Hepatocyte (in vitro differentiated cells): ENCODE measurements at regions not wholly inside any gene's neighbourhood (a gene's known extent, or its start where the extent isn't known, plus 50 kb on each side); places are given as distances from the start of the nearest gene placed in this dataset.

ENCODE experiments used
- DNase-seq: peaks from one replicate; pipeline ENCODE4 v3.0.0-alpha.2; 2016; ENCODE audit warnings: low spot score
- H2AFZ ChIP-seq: fragments of 200-600 bp; sonication (generic); 2 replicates; pipeline ENCODE4 v1.6.0; 2016; ENCODE audit warnings: antibody characterized with exemption, mild to moderate bottlenecking
- H3K27ac ChIP-seq: fragments of 200-600 bp; sonication (generic); 2 replicates; pipeline ENCODE4 v1.5.1; 2016; ENCODE audit warnings: mild to moderate bottlenecking
- H3K27me3 ChIP-seq: fragments of 200-600 bp; sonication (generic); 2 replicates; pipeline ENCODE4 v1.6.1; 2016
- H3K36me3 ChIP-seq: fragments of 200-600 bp; sonication (generic); replicated peaks from 2 replicates; pipeline ENCODE4 v1.5.1; 2016; ENCODE audit warnings: low read depth; ENCODE audit not compliant: insufficient read depth
- H3K4me1 ChIP-seq: fragments of 200-600 bp; sonication (generic); 2 replicates; pipeline ENCODE4 v1.5.1; 2016; ENCODE audit warnings: mild to moderate bottlenecking, moderate library complexity; ENCODE audit not compliant: insufficient read depth
- H3K4me2 ChIP-seq: fragments of 200-600 bp; sonication (generic); 2 replicates; pipeline ENCODE4 v1.6.0; 2016
- H3K4me3 ChIP-seq: fragments of 200-600 bp; sonication (generic); 2 replicates; pipeline ENCODE4 v1.5.1; 2016; ENCODE audit warnings: mild to moderate bottlenecking
- H3K79me2 ChIP-seq: fragments of 200-600 bp; sonication (generic); 2 replicates; pipeline ENCODE4 v1.6.0; 2017; ENCODE audit warnings: mild to moderate bottlenecking
- H3K9me2 ChIP-seq: fragments of 200-600 bp; sonication (generic); replicated peaks from 2 replicates; pipeline ENCODE4 v1.6.0; 2017; ENCODE audit warnings: mild to moderate bottlenecking; ENCODE audit not compliant: insufficient read depth
- H3K9me3 ChIP-seq: fragments of 200-600 bp; sonication (generic); 2 replicates; pipeline ENCODE4 v1.5.1; 2016; ENCODE audit warnings: low read depth, mild to moderate bottlenecking
- H4K20me1 ChIP-seq: fragments of 200-600 bp; sonication (generic); 2 replicates; pipeline ENCODE4 v1.6.0; 2016; ENCODE audit warnings: mild to moderate bottlenecking; ENCODE audit not compliant: insufficient read depth, poor library complexity, severe bottlenecking
- EZH2 ChIP-seq: fragments of 200-600 bp; sonication (generic); IDR thresholded peaks from 2 replicates; pipeline ENCODE4 v1.6.1; 2016; ENCODE audit warnings: antibody characterized with exemption, mild to moderate bottlenecking, borderline replicate concordance
- EZH2phosphoT487 ChIP-seq: fragments of 200-600 bp; sonication (generic); IDR thresholded peaks from one replicate; pipeline ENCODE4 v1.6.1; 2018; ENCODE audit warnings: antibody characterized with exemption, mild to moderate bottlenecking, low read depth, moderate library complexity; ENCODE audit not compliant: unreplicated experiment, severe bottlenecking
- WGBS: methylation state at CpG from one replicate; pipeline ENCODE4 v1.1.6; 2016; ENCODE audit warnings: low lambda C conversion rate; ENCODE audit errors: missing lambda C conversion rate; 5-methylcytosine and 5-hydroxymethylcytosine counted together
- TF ChIP-seq, protein P1 (sequence below): fragments of 200-600 bp; sonication (generic); IDR thresholded peaks from 2 replicates; pipeline ENCODE4 v1.5.1; 2016; ENCODE audit warnings: antibody characterized with exemption, mild to moderate bottlenecking; ENCODE audit not compliant: poor library complexity

DNA sequence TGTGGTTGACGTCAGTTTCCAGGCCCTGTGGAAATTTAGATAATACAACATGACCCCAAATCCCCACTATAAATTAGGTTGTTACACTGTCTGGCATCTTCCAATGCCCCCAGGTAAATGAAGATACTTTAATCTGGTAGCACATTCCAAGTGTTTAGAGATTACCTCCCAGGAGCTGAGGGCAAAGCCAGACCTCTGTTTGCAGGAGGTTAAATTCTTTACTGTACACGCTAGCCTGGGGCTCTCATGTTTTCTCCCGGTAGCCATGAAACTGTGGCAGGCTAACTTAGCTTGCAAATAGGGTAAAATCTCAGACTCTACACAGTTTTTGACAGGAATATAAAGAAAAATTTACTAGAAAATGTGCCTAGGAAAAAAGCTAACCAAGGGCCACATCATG lies 450.0 kb downstream of the PDGFC start:
- no peaks in the 10 kb centered on the region for H3K36me3 ChIP-seq
- no peaks in the 10 kb centered on the region for H3K4me1 ChIP-seq
- no peak overlapping the region for H3K4me2 ChIP-seq
- H4K20me1 ChIP-seq, result no peaks in the 10 kb centered on the region
- no peak overlapping the region for H3K27ac ChIP-seq
- no peaks in the 10 kb centered on the region for H3K9me2 ChIP-seq
- H3K79me2 ChIP-seq, result no peaks in the 10 kb centered on the region
- WGBS, result 67% methylated on average over 3 of the region's 3 CpGs
- DNase-seq, result no peak
- no peaks in the 10 kb centered on the region for H3K9me3 ChIP-seq
- H2AFZ ChIP-seq, result no peak overlapping the region
- no peaks in the 10 kb centered on the region for H3K27me3 ChIP-seq
- TF ChIP-seq, protein P1, sequence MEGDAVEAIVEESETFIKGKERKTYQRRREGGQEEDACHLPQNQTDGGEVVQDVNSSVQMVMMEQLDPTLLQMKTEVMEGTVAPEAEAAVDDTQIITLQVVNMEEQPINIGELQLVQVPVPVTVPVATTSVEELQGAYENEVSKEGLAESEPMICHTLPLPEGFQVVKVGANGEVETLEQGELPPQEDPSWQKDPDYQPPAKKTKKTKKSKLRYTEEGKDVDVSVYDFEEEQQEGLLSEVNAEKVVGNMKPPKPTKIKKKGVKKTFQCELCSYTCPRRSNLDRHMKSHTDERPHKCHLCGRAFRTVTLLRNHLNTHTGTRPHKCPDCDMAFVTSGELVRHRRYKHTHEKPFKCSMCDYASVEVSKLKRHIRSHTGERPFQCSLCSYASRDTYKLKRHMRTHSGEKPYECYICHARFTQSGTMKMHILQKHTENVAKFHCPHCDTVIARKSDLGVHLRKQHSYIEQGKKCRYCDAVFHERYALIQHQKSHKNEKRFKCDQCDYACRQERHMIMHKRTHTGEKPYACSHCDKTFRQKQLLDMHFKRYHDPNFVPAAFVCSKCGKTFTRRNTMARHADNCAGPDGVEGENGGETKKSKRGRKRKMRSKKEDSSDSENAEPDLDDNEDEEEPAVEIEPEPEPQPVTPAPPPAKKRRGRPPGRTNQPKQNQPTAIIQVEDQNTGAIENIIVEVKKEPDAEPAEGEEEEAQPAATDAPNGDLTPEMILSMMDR, result no peak
- H3K4me3 ChIP-seq, result no peak overlapping the region

DNA sequence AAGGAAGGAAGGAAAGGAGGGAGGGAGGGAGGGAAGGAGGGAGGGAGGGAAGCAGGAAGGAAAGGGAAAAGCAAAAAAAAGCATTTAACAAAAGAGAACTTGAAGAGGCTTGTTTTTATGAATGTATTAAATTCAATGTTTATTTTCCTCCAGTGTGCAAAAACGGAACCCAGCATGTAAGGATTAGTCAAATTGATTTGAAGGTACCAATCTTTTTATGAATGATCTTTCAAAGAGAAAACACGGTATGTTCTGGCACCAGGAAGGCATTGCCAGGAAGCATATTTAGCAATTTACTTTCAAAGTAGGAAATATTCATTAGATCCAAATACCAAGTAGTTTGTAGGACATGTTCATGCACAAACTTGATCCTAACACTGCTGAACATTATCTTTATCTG lies 453.6 kb downstream of the PDGFC start:
- no peak overlapping the region for H3K4me3 ChIP-seq
- H2AFZ ChIP-seq, result no peak overlapping the region
- H3K27me3 ChIP-seq, result no peaks in the 10 kb centered on the region
- no peak for DNase-seq
- WGBS, result 59% methylated on average over 2 of the region's 2 CpGs
- H3K4me2 ChIP-seq, result no peak overlapping the region
- no peaks in the 10 kb centered on the region for H3K4me1 ChIP-seq
- H3K79me2 ChIP-seq, result no peaks in the 10 kb centered on the region
- H4K20me1 ChIP-seq, result no peaks in the 10 kb centered on the region
- TF ChIP-seq EZH2 (no peak), EZH2phosphoT487 (no peak)
- TF ChIP-seq, protein P1, result no peak
- H3K27ac ChIP-seq, result no peak overlapping the region
- H3K9me2 ChIP-seq, result no peaks in the 10 kb centered on the region
- no peaks in the 10 kb centered on the region for H3K36me3 ChIP-seq
- H3K9me3 ChIP-seq, result no peaks in the 10 kb centered on the region

DNA sequence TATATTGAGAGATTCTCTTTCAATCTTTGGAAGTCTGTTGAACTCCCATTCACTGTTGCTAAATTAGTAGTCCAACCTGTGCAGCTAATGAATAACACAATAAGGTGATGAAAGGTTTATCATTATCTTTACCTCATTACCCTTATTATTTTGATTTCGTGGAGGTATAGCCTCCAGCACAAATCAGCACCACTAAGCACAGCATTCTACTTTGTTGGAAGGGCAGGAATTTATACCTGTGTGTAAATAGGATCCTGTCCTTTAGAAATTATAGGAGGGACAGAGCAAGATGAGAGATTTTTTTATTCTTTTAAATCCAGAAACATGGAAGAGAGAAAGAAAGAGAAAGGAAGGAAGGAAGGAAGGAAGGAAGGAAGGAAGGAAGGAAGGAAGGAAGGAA lies 454.1 kb downstream of the PDGFC start:
- no peaks in the 10 kb centered on the region for H3K9me2 ChIP-seq
- no peaks in the 10 kb centered on the region for H4K20me1 ChIP-seq
- H3K27me3 ChIP-seq, result no peaks in the 10 kb centered on the region
- no peak overlapping the region for H3K4me3 ChIP-seq
- no peak overlapping the region for H3K27ac ChIP-seq
- no peak for DNase-seq
- TF ChIP-seq EZH2 (no peak), EZH2phosphoT487 (no peak)
- TF ChIP-seq, protein P1, result no peak
- H2AFZ ChIP-seq, result no peak overlapping the region
- 70% methylated on average over 1 of the region's 1 CpG for WGBS
- H3K9me3 ChIP-seq, result no peaks in the 10 kb centered on the region
- no peaks in the 10 kb centered on the region for H3K79me2 ChIP-seq
- H3K4me2 ChIP-seq, result no peak overlapping the region
- H3K36me3 ChIP-seq, result no peaks in the 10 kb centered on the region
- no peaks in the 10 kb centered on the region for H3K4me1 ChIP-seq

DNA sequence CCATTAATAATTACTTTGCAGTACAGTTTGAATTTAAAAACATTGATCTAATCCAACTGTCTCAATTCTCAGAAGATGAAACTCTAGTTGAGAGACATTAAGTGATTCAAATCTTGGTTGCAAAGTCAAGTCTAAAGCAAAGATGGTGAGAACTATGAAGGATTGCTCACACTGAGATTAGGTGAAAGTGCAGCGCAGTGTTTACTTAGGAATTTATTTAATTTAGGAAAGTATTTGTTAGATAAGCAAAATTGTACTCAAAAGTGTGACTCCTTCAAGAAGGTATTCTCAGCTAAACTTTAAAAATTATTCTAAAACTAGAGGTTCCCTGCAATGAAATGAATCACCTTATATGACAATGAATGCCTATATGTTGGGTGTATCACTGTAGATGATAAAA lies 454.9 kb downstream of the PDGFC start:
- Histone ChIP-seq H4K20me1 (no peaks in the 10 kb centered on the region), H3K36me3 (no peaks in the 10 kb centered on the region), H3K4me2 (no peak overlapping the region), H3K4me1 (no peaks in the 10 kb centered on the region), H2AFZ (no peak overlapping the region), H3K4me3 (no peak overlapping the region), H3K9me2 (no peaks in the 10 kb centered on the region), H3K9me3 (no peaks in the 10 kb centered on the region), H3K27me3 (no peaks in the 10 kb centered on the region), H3K79me2 (no peaks in the 10 kb centered on the region), H3K27ac (no peak overlapping the region)
- no peak for TF ChIP-seq EZH2
- TF ChIP-seq, protein P1, result no peak
- no peak for TF ChIP-seq EZH2phosphoT487
- WGBS, result 84% methylated on average over 1 of the region's 1 CpG
- DNase-seq, result no peak
